SK-N-MC (cell line): ENCODE measurements at regions not wholly inside any gene's neighbourhood (a gene's known extent, or its start where the extent isn't known, plus 50 kb on each side); places are given as distances from the start of the nearest gene placed in this dataset.

Source experiments
- EZH2 ChIP-seq: fragments of 200-600 bp; sonication (generic); IDR thresholded peaks from one replicate; pipeline ENCODE4 v1.6.1; 2017; ENCODE audit warnings: antibody characterized with exemption
- FOXP2 ChIP-seq: optimal IDR thresholded peaks from 2 replicates; pipeline ENCODE3; 2011; ENCODE audit warnings: mild to moderate bottlenecking, moderate library complexity; ENCODE audit not compliant: insufficient read depth; ENCODE audit errors: extremely low read length, control extremely low read depth
- POLR2AphosphoS5 ChIP-seq: IDR thresholded peaks from 2 replicates; pipeline ENCODE4 v1.6.1; 2012; ENCODE audit warnings: mild to moderate bottlenecking, low read depth, low read length, borderline replicate concordance

DNA sequence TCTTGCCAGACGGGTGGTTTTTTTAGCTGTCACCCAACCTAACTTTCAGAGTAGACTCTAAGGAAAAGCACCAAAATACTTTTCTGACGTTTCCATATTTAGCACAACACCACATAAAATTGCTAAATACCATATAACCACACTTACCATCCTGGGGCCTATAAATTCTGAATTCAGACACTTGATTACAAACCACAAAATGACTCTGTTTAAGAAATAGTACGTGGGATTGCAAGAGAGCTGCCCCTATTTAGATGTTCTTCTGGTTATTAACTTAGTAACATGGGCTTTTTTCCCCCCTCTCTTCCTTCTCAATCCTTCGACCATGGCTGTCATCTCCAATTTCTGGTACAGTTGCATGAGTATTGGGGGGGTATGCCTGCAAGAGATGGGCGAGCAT, 287.7 kb downstream of the BMP4 start:
- TF ChIP-seq EZH2 (no peak), POLR2AphosphoS5 (no peak), FOXP2 (no peak)
